Adrenal gland (tissue), 5 donors: ENCODE measurements at regions not wholly inside any gene's neighbourhood (a gene's known extent, or its start where the extent isn't known, plus 50 kb on each side); places are given as distances from the start of the nearest gene placed in this dataset.

Experiments
- CTCF ChIP-seq, 6 experiments: fragments of 450-650 bp in 4 of 6; fragments of 200-600 bp in 2 of 6; sonication (generic) in 1 of 6; IDR thresholded peaks; 1 replicate in 5 of 6; 2 replicates in 1 of 6; pipeline versions ENCODE4 v1.5.1 to v1.8.0; 2016 to 2021; ENCODE audit warnings: antibody characterized with exemption in 6 of 6, mild to moderate bottlenecking in 2 of 6, moderate library complexity in 1 of 6
- POLR2A ChIP-seq, 2 donors: fragments of 450-650 bp; IDR thresholded peaks; one replicate each; pipeline ENCODE4 v1.6.1; 2017; ENCODE audit warnings: antibody characterized with exemption in 2 of 2, mild to moderate bottlenecking in 2 of 2, moderate library complexity in 1 of 2
- donor health status: DM: no; HTN: no; CAD: no.

- TF ChIP-seq CTCF (IDR thresholded peaks at IDR 0.05) = no peak
- no peak for TF ChIP-seq POLR2A (IDR thresholded peaks at IDR 0.05)
Measured at GRCh38 chr14:38098074-38098836, 109.4 kb upstream of the SSTR1 start.
